IMR-90 (cell line): ENCODE measurements at regions not wholly inside any gene's neighbourhood (a gene's known extent, or its start where the extent isn't known, plus 50 kb on each side); places are given as distances from the start of the nearest gene placed in this dataset.

ENCODE experiments used
- ATAC-seq: fragments of 200-7000 bp; cut with Tn5 transposase; 2 replicates; pipeline ENCODE4 v1.9.1; 2020; ENCODE audit warnings: low read depth, mild to moderate bottlenecking, moderate library complexity
- BruUV-seq: library from RNA; stranded (reverse); fragments of 400-500 nt; replicated peaks from 2 replicates; lab custom pipeline; 2021; lab: Mats Ljungman, UMichigan
- CTCF ChIA-PET: fragments of 300-600 bp; formaldehyde crosslinking; extraction: SDS; loops from one replicate; lab custom pipeline; 2021; ENCODE audit warnings: antibody characterized with exemption; lab: Yijun Ruan, JAX
- POLR2A ChIA-PET: fragments of 300-600 bp; sonication (Branson Sonifier 250); formaldehyde crosslinking; loops from one replicate; lab custom pipeline; 2022; ENCODE audit warnings: antibody characterized with exemption; ENCODE audit not compliant: unreplicated experiment; lab: Charles Lee
- DNase-seq: peaks from one replicate; pipeline ENCODE4 v3.0.0; 2013
- H2AFZ ChIP-seq: replicated peaks from 2 replicates; pipeline ENCODE3; 2013; ENCODE audit warnings: low read length, mild to moderate bottlenecking; ENCODE audit not compliant: poor library complexity
- H2AK5ac ChIP-seq: 2 replicates; pipeline ENCODE4 v1.6.1; 2013; ENCODE audit warnings: low read depth, low read length, inconsistent platforms
- H2AK9ac ChIP-seq: replicated peaks from 2 replicates; pipeline ENCODE3; 2013; ENCODE audit warnings: mild to moderate bottlenecking, low read depth, low read length, moderate library complexity; ENCODE audit not compliant: poor library complexity
- H2BK120ac ChIP-seq: 2 replicates; pipeline ENCODE4 v1.6.1; 2013; ENCODE audit warnings: low read depth, low read length, inconsistent platforms
- H2BK15ac ChIP-seq: 3 replicates; pipeline ENCODE4 v1.6.1; 2013; ENCODE audit warnings: low read depth, low read length, inconsistent platforms
- H2BK20ac ChIP-seq: 2 replicates; pipeline ENCODE4 v1.6.1; 2013; ENCODE audit warnings: low read depth, mild to moderate bottlenecking, inconsistent platforms, low read length, moderate library complexity
- H2BK5ac ChIP-seq: 2 replicates; pipeline ENCODE4 v1.6.1; 2013; ENCODE audit warnings: mild to moderate bottlenecking, low read depth, low read length, inconsistent platforms; ENCODE audit not compliant: poor library complexity, severe bottlenecking
- H3K14ac ChIP-seq: replicated peaks from 2 replicates; pipeline ENCODE4 v1.6.1; 2013; ENCODE audit warnings: low read depth, low read length, inconsistent platforms
- H3K18ac ChIP-seq: 2 replicates; pipeline ENCODE4 v1.6.1; 2013; ENCODE audit warnings: low read depth, low read length, control low read depth
- H3K23ac ChIP-seq: 2 replicates; pipeline ENCODE4 v1.6.1; 2013; ENCODE audit warnings: low read depth, low read length, inconsistent platforms
- H3K27ac ChIP-seq: 2 replicates; pipeline ENCODE4 v1.5.1; 2013; ENCODE audit warnings: mild to moderate bottlenecking, control low read depth, low read length; ENCODE audit not compliant: insufficient read depth
- H3K27me3 ChIP-seq: 2 replicates; pipeline ENCODE4 v1.6.1; 2013; ENCODE audit warnings: low read length; ENCODE audit not compliant: control insufficient read depth, insufficient read depth
- H3K36me3 ChIP-seq: 2 replicates; pipeline ENCODE4 v1.6.1; 2013; ENCODE audit warnings: low read length, mixed read lengths; ENCODE audit not compliant: control insufficient read depth, insufficient read depth
- H3K4ac ChIP-seq: 2 replicates; pipeline ENCODE4 v1.6.1; 2013; ENCODE audit warnings: low read depth, low read length, inconsistent platforms
- H3K4me1 ChIP-seq: 2 replicates; pipeline ENCODE4 v1.6.1; 2013; ENCODE audit warnings: low read length, mixed read lengths; ENCODE audit not compliant: control insufficient read depth, insufficient read depth
- H3K4me2 ChIP-seq: 2 replicates; pipeline ENCODE4 v1.6.1; 2013; ENCODE audit warnings: low read depth, mild to moderate bottlenecking, control low read depth, low read length, moderate library complexity
- H3K4me3 ChIP-seq: 2 replicates; pipeline ENCODE4 v1.5.1; 2013; ENCODE audit warnings: low read depth, mild to moderate bottlenecking, control low read depth, low read length, moderate library complexity; ENCODE audit not compliant: insufficient read depth
- H3K56ac ChIP-seq: 2 replicates; pipeline ENCODE4 v1.6.1; 2013; ENCODE audit warnings: low read length, inconsistent platforms; ENCODE audit not compliant: insufficient read depth; ENCODE audit errors: extremely low read depth
- H3K79me1 ChIP-seq, 2 experiments: 2 replicates each; pipeline ENCODE4 v1.6.1; 2013; ENCODE audit warnings: low read length in 2 of 2, inconsistent platforms in 1 of 2, low read depth in 1 of 2
- H3K9ac ChIP-seq: 2 replicates; pipeline ENCODE4 v1.6.1; 2013; ENCODE audit warnings: low read depth, low read length, control low read depth
- H3K9me1 ChIP-seq: 2 replicates; pipeline ENCODE4 v1.6.1; 2013; ENCODE audit warnings: low read length, inconsistent platforms; ENCODE audit not compliant: insufficient read depth
- H3K9me3 ChIP-seq: 2 replicates; pipeline ENCODE4 v1.6.1; 2013; ENCODE audit warnings: low read length; ENCODE audit not compliant: control insufficient read depth, insufficient read depth
- H4K20me1 ChIP-seq: 2 replicates; pipeline ENCODE4 v1.6.1; 2013; ENCODE audit warnings: low read length, inconsistent platforms; ENCODE audit not compliant: insufficient read depth
- H4K5ac ChIP-seq: 2 replicates; pipeline ENCODE4 v1.6.1; 2013; ENCODE audit warnings: mild to moderate bottlenecking, low read depth, low read length, control low read depth
- H4K8ac ChIP-seq, 2 experiments: 2 replicates each; pipeline ENCODE4 v1.6.1; 2013; ENCODE audit warnings: low read depth in 2 of 2, low read length in 2 of 2, control low read depth in 1 of 2, inconsistent platforms in 1 of 2
- H4K91ac ChIP-seq: 2 replicates; pipeline ENCODE4 v1.6.1; 2013; ENCODE audit warnings: low read depth, low read length, inconsistent platforms; ENCODE audit not compliant: insufficient read depth
- CHD1 ChIP-seq: IDR thresholded peaks from 2 replicates; pipeline ENCODE4 v1.6.1; 2012; ENCODE audit warnings: low read depth, low read length, improper control_type of control experiment
- CTCF ChIP-seq: conservative IDR thresholded peaks from 2 replicates; pipeline ENCODE4 v1.5.1; 2012; ENCODE audit warnings: mild to moderate bottlenecking, low read depth, low read length, improper control_type of control experiment
- NFE2L2 ChIP-seq: fragments of 150-350 bp; IDR thresholded peaks from 2 replicates; pipeline ENCODE4 v1.6.1; 2016; ENCODE audit warnings: low read depth, mild to moderate bottlenecking, low read length
- POLR2A ChIP-seq: IDR thresholded peaks from 2 replicates; pipeline ENCODE4 v1.6.1; 2012; ENCODE audit warnings: mild to moderate bottlenecking, low read depth, low read length
- dilution Hi-C: fragments of 300-500 bp; cut with HindIII; formaldehyde crosslinking; loops from one replicate; pipeline ENCODE4 v1.14.3; 2018; ENCODE audit warnings: low sequenced_read_pairs; ENCODE audit not compliant: unreplicated experiment
- in situ Hi-C: fragments of 300-500 bp; cut with MboI; formaldehyde crosslinking; loops from 3 replicates; pipeline ENCODE4 v1.14.3; 2019; ENCODE audit warnings: low sequenced_read_pairs, inconsistent platforms, mixed read lengths
- intact Hi-C: fragments of 100-400 bp; cut with micrococcal nuclease; formaldehyde crosslinking; loops from 2 replicates; pipeline ENCODE4 v1.10.0; 2022

- Histone ChIP-seq H2AK9ac (no peak overlapping the region), H3K27ac (no peak overlapping the region), H3K4me3 (no peak overlapping the region), H2BK15ac (no peak overlapping the region), H4K5ac (no peak overlapping the region), H3K14ac (no peak overlapping the region), H3K9me3 (no peaks in the 10 kb centered on the region; the same call in 1 of the 2 replicates), H3K9me1 (no peaks in the 10 kb centered on the region), H2BK5ac (no peak overlapping the region), H3K27me3 (no peaks in the 10 kb centered on the region), H2AFZ (no peak overlapping the region), H3K4me2 (no peak overlapping the region), H3K23ac (no peak overlapping the region), H3K36me3 (no peaks in the 10 kb centered on the region), H2BK20ac (no peak overlapping the region), H3K79me1 (no peaks in the 10 kb centered on the region), H3K4ac (no peak overlapping the region), H2AK5ac (no peak overlapping the region), H2BK120ac (no peak overlapping the region), H4K8ac (no peak overlapping the region), H4K20me1 (no peaks in the 10 kb centered on the region), H4K91ac (no peak overlapping the region), H3K4me1 (no peaks in the 10 kb centered on the region), H3K18ac (no peak overlapping the region), H3K56ac (no peak overlapping the region), H3K9ac (no peak overlapping the region)
- DNase-seq = no peak
- no TSS peak for BruUV-seq
- dilution Hi-C loops (no loop called here), in situ Hi-C loops (no loop called here), intact Hi-C loops (no loop called here)
- ChIA-PET CTCF (no interaction called here), POLR2A (no interaction called here)
- no peak for ATAC-seq
- no peak for TF ChIP-seq CHD1
- no peak for TF ChIP-seq NFE2L2
- no peak for TF ChIP-seq CTCF
- TF ChIP-seq POLR2A = no peak
These were observed 708.6 kb downstream of the CCDC85A start for GRCh38 chr2:56892382-56892781.
